ENCODE measurements at regions not wholly inside any gene's neighbourhood (a gene's known extent, or its start where the extent isn't known, plus 50 kb on each side); places are given as distances from the start of the nearest gene placed in this dataset.

DNA sequence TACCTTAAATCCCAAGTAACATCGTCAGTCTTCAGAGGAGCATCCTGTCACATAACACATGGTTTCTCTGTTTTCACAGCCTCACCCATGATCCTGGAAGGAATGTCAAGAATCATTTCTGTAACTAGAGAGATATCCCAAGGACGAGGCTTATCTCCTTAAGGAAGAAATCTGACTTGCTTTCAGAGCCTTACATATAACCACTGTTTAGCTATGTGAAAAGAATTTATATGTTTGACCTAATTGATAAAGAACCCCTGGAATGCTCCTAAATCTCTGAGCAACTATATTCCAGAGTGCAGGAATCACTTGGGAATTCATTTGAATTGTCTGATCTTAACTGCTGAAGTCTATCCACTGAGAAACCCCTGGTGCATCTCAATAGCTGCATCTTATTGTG, 243.1 kb downstream of the ALDH8A1 start:
- DNase-seq, result no peak

DNA sequence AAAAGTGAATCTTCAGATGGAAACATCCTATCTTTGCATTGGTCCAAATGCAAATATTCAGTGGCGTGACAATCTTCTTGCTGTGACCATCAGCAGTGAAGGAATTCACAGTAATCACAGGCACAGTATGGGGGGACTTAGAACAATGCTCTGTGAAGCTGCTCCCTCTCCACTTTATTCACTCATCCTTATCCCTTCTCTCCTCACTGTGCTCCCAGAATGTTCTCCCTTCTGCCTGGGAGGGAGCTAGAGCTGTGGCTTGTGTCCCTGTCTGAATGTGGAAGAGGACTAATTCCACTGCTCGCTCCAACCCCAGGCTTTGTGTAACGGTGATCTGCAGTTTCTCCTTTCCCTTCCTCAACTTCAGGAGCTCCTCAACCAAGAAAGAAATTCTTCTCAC, 243.7 kb downstream of the ALDH8A1 start:
- DNase-seq, result no peak

DNA sequence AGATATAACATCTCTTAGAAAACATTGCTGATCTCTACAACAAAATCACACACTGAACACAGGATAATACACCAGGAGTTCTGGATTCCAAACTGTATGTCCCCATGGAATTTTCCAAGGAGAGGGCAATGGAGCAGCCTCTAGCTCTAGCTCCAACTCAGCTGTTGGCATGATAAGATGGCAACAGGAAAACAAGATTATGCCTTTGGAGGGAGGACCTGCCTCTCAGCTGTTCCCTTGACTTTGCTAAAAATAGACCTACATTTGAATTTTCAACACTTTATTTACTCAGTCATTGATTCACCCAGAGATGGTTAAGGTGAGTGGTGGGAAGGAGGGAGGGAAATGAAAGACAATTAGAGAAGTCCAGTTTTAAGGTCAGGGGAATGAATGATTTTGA, 246.7 kb downstream of the ALDH8A1 start:
- no peak for DNase-seq

DNA sequence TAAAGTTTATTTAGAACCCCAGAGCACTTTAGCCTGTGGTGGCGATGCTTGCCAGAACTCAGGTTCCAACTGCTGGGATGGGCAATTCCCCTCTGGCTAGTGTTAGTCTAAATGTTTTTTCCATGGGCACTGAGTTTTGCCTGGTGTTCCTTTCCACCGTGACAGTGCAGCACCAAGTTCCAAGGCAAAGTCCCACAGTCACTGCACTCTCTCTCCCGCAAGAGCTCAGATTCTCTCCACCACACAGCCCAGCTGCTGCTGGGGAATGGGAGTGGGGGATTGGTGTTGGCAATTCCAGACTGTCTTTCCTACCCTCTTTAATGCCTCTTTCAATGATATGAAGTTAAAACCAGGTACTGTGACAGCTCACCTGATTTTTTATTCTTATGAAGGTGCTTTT, 247.6 kb downstream of the ALDH8A1 start:
- no peak for DNase-seq

DNA sequence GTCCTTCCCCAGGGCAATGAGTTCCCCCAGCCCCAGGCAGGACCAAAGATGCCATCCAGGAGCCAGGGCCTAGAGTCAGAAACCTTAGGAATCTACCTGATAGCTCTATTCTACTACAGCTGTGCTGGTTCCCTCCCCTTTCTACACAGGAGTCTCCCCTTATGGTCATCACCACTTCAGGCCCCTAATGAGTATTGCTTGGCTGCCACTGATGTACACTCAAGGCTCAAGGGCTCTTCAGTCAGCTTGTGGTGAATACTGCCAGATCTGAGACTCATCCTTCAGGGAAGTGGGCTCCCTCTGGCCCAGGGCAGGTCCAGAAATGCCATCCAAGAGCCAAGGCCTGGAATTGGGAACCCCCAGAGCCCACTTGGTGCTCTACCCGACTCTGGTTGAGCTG, 248.6 kb downstream of the ALDH8A1 start:
- DNase-seq, result no peak

- no peak for DNase-seq
Measured at GRCh38 chr6:134698228-134698627, 251.7 kb downstream of the ALDH8A1 start.

DNA sequence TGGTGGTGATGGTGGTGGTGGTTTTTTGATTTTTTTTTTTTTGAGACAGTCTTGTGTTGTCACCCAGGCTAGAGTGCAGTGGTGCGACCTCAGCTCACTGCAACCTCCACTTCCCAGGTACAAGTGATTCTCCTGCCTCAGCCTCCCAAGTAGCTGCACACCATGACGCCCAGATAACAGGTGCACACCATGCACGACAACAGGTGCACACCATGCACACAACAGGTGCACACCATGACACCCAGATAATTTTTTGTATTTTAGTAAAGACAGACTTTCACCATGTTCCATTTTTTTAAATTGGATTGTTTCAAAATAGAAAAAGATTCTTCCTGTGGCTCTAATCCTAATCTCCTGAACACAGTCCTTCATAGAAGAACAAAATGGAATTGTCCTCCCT, 257.9 kb downstream of the ALDH8A1 start:
- DNase-seq, result no peak

DNA sequence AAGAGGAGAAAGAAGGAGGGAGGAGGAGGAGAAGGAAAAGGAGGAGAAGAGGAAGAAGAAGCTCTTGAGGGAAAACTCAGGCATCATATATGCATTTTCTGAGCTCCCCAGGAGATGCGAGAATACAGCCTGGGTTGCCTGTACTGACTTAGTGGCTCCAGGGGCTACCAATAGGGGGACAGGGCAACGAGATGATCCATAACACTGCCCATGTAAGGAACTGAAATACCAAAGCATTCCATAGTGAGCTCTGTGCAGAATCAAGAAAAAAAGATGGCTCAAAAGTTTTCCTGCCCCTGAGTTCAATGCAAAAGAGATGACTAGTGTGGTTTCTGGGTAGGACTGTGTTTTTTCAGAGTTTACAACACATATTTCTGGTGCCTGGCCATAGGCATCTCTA, 258.7 kb downstream of the ALDH8A1 start:
- DNase-seq, result no peak

DNA sequence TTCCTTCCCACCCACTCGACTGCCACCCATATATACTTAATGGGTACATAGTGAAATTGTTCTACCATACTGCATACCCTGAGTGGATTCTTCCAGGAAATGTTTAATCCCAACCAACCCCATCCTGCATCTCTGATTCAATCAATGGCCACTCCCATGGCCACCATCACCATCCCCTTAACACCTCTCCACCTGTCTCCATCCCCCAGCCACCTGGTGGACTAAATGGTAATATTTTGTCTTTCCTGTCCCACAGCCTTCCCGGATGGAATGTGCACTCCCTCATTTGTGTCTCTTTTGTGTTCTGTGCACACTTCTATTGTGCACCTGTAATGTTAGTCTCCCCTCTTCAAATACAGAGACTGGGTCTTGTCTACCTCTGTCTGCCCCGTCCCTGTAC, 259.9 kb downstream of the ALDH8A1 start:
- DNase-seq, result no peak

- no peak for DNase-seq
Measured at GRCh38 chr6:134689641-134690040, 260.3 kb downstream of the ALDH8A1 start.

- DNase-seq, result no peak
Measured at GRCh38 chr6:134689177-134689576, 260.7 kb downstream of the ALDH8A1 start.

DNA sequence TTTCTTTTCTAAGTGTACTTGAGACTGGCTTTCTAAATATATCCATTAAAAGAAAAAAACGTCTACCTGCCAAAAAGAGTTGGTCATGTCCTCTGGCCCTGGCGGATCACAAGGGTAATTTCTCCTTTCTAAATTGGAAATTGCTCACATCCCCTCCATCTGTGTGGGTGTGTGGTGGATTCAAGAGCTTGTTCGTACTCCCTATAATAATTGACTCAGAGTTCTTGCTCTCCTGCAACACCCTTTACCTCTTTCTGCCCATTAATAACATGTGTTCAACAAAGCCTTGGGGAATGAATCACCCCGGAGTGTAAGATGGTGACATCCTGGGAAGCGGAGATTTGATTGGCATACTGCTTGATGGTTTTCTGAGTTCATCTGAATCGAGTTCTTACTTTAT, 263.8 kb downstream of the ALDH8A1 start:
- DNase-seq, result no peak

GRCh38 chr6:134684423-134684795, 265.5 kb downstream of the ALDH8A1 start:
- no peak for DNase-seq

DNA sequence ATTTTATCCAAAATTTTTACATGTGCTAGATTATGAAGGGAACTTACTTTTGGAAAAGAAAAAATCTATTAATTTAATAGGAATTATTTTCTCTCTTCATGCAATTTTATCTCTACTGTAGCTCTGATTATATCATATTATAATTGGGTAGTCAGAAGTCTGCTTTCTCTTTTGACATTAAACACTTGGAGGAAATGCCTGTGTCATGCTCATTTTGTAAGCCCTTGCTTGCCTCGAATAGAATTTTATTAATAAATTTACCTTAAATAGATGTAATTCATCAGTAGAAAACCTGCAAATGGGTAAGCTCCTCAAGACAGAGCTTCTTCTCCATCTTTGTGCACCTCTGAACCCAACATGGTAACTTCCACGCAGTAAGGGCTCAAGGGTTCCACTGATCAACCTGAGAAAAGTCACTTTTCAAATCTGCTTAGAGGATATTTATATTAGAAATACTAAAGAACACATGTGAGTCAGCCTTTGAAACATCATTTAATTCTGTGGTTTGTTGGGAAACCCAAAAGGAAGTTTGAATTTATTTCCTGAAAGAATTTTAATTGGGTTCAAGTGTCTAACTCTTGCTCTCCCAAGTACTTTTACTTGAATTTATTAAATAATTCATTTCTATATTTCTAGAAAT, 266.0 kb downstream of the ALDH8A1 start:
- no peak for DNase-seq

DNA sequence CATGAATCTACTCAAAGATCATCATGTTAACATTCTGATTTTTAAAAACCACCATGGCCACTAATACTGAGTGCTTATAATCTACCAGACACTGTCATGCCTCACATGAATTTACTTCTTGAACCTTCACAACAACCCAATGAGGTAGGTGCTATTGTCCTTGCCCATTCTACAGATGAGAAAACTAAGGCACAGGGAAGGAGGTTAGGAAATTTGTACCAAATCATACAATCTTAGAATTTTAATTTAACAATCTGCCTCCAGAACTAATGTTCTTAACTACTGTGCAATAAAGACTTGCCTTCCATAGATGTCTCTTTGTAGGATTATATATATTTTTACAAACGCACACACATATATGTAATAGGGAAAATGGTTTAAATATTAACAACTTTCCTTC, 269.5 kb downstream of the ALDH8A1 start:
- no peak for DNase-seq

- DNase-seq, result no peak
Measured at GRCh38 chr6:134680021-134680420, 269.9 kb downstream of the ALDH8A1 start.

- no peak for DNase-seq
Measured at GRCh38 chr6:134678436-134678889, 271.4 kb downstream of the ALDH8A1 start.

GRCh38 chr6:134676307-134677281, 273.3 kb downstream of the ALDH8A1 start:
- DNase-seq, result no peak

DNA sequence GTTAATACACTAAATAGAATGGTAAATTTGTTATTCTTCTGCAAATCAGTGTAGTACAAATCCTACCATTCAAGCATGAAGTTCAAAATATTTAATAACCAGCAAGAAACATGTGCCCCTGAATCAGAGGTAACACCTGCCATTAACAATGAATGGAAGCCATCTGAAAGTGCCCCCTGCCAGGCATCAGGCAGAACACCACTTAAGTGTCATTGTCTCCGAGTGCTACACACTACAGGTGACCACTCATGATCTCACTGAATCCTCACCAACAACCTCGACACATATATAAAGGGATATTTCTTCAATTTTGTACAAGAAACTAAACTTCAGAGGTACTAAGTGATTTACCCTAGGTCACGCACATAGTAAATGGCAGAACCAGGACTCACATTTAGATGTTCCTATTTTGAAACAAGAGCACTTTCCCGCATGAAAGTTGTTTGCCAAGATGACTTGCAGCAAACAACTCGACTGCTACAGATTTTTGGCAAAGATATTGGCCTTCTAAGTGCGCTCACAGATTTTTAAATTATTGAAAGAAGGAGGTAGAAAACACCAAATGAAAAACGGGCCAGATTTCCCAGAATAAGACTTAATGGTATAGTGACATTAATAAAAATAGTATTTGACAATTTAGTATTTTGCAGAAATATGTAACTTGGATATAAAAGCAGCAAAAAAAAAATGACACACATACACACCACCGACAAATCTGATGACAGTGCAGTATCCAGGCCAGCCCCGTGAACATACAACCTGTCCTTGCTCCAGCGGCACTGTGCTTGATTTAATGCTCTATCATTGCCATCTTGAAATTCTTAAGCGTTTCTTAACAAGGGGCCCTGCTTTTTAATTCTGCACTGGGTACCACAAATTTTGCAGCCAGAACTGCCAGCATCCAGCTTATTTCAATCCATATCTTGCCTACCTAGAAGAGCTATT, 274.5 kb downstream of the ALDH8A1 start:
- no peak for DNase-seq

DNA sequence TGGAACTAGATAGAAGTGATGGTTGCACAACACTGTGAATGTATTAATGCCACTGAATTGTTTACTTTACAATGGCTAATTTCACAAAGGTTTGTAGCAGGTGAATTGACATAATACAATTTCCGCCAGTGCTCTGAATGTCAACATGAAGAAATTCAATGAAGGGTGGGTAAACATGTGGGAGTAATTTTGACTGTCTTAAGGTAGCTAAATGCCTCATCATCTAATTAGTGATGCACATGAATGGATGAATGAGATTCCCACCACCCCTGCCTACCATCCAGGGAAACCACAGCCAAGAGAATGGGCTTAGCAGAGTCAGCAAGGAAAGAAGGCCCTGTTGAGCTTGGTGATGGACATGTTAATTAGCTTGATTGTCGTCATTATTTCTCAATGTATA, 275.3 kb downstream of the ALDH8A1 start:
- no peak for DNase-seq

- no peak for DNase-seq
Measured at GRCh38 chr6:134669485-134669884, 280.4 kb downstream of the ALDH8A1 start.

GRCh38 chr6:134667111-134667510, 282.8 kb downstream of the ALDH8A1 start:
- no peak for DNase-seq

DNA sequence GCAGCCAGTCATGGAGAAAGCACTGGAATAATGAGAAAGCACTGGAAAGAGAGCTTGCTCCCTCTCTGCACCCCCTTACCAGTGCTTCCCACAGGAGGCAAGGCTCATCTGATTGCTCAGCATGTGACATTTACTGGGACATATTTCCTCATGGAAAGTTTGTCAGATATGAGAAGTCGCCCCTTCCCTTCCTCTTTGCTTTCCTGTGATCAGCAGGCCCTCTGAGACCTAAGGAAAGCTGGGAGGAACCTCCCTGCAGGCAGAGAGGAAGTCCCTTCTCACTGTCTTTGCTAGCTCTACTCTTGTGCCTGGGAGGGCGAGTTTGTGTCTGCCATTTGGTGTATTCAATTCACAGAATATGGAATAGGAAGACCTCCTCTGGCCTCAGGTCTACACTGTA, 283.8 kb downstream of the ALDH8A1 start:
- DNase-seq, result no peak

All from hematopoietic multipotent progenitor cell treated with erythropoietin and hydrocortisone succinate and interleukin-3 and kit ligand, for 8 days (in vitro differentiated cells).